HG03025 (cell line): ENCODE measurements at regions not wholly inside any gene's neighbourhood (a gene's known extent, or its start where the extent isn't known, plus 50 kb on each side); places are given as distances from the start of the nearest gene placed in this dataset.

ENCODE experiments used
- ATAC-seq: cut with Tn5 transposase; IDR thresholded peaks from one replicate; pipeline ENCODE4 v1.9.1; 2021; ENCODE audit warnings: mild to moderate bottlenecking, moderate library complexity; ENCODE audit not compliant: unreplicated experiment, low FRiP score

DNA sequence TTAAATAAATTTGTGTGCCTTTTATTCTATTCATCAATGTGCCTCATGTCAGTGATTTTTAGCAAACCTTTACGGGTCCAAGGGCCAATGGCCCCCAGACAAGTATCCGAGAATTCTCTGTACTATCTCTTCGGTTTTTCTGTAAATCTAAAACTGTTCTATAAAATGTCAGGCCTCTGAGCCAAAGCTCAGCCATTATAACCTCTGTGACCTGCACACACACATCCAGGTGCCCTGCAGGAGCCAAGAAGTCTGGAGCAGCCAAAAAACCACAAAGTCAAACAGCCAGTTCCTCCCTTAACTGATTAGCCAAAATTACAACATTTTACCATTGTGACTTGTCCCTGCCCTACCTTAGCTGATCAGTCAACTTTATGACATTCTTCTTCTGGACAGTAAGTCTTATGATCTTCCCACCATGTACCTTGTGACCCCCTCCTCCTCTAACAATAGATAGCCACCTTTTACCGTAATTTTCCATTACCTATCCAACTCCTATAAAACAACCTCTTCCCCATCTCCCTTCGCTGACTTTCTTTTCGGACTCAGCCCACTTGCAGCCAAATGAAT, 363.8 kb downstream of the SEMA3D start:
- no peak for ATAC-seq

DNA sequence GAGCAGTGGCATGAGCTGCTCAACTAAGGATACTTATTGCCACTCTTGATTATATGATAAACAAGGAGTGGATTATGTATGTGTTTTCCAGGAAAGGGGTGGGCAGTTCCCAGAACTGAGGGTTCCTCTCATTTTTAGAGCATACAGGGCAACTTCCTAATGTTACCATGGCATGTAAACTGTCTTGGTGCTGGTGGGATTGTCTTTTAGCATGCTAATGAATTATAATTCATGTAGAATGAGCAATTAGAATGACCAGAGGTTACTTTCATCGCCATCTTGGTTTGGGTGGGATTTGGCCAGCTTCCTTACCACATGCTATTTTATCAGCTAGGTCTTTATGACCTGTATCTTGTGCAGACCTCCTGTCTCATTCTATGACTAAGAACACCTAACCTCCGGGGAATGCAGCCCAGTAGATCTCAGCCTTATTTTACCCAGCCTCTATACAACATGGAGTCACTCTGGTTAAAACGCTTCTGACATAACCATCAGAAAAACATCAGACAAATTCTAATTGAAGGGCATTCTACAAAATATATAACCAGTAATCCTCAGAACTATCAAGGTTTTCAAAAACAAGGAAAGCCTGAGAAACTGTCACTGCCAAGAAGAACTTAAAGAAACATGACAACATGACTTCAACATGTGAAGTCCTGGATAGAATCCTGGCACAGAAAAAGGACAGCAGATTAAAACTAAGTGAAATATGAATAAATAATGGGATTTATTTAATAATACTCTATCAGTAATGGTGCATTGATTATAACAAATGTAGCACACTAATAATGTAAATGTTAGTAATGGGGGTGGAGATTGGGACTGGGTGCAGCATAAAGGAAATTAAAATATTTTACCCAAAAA, 365.0 kb downstream of the SEMA3D start:
- ATAC-seq: no peak

DNA sequence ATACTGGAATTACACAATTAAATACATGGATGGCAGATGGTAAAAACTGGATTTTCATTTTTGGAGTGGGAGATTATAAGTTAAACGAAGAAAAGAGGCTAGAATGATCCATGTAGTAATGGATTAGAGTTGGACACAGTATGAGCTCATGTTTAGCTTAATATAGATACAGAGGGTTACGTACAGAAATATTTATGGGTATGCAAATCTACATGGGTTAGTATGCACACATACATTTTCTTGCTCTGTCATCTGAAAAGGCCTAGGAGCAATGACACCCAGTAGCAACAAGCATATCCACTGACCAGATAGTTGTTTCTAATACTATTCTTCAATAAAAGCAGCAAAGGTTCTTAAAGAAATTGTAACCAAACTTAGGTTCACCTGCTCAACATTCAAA, 366.4 kb downstream of the SEMA3D start:
- ATAC-seq: no peak

DNA sequence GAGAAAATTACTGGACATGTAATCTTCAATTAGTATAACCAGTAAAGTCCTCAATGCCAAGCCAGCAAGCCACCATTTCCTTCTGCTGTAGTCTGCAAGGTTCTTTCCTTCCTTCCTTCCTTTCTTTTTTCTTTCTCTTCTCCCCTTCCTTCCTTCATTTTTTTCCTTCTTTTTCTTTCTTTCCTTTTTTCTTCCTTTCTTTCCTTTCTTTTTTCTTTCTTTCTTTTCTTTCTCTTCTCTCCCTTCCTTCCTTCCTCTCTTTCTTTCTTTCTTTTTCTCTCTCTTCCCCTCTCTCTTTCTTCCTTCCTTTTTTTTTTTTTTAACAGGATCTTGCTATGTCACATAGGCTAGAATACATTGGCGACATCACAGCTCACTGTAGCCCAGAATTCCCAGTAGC, 369.8 kb downstream of the SEMA3D start:
- ATAC-seq: no peak

DNA sequence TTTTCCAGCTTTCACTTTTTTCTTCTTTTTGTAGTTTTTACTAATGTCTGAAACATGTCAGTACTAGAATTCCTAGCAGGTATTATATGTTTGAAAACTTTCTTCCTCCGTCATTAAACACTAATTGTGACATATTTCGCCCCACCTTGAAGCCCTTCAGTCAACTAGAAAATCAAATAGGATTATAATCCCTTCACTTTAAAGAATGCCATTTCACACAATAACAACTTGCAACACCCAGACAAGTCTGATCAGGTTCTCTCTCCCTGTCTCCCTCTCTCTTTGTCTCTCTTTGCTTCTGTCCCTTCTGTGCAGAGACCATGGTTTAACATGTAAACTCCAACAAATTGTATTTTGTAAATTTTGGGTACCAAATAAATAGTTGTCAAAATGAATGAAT, 373.5 kb downstream of the SEMA3D start:
- ATAC-seq: no peak

DNA sequence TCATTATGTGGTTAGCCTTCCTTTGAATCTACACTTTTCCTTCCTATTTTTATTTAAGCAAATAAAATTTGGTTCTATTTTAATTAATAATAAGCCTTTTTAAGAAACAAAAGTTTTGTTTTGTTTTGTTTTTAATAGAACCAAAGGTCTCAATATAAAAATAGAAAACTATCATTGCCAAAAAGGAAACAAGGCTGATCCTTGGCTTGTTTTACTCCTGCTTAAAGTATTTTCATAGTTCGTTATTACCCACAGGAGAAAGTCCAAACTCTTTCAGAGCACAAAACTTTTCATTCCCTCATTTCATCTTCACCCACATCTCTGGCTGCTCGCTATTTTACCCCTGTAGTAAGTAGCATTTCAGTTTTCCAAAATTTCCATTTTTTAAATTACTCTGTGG, 374.8 kb downstream of the SEMA3D start:
- no peak for ATAC-seq

DNA sequence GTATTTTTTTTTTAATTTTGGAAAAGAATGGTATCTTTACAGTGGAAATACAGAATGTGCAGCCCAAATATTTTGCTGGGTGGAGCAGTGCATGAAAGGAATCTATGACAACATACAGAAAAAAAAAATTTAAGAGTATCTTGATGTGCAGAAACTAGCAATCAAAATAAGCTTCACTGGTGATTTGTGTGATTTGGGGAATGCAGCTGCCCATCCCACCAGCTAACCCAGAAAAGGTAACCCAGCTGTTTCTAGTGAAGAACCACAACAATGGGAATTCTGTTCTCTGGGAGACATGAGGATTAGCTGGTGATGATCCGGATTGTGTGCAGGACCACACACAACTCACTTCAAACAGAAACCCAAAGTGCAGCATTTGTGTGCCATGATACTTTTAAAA, 375.5 kb downstream of the SEMA3D start:
- ATAC-seq: no peak

DNA sequence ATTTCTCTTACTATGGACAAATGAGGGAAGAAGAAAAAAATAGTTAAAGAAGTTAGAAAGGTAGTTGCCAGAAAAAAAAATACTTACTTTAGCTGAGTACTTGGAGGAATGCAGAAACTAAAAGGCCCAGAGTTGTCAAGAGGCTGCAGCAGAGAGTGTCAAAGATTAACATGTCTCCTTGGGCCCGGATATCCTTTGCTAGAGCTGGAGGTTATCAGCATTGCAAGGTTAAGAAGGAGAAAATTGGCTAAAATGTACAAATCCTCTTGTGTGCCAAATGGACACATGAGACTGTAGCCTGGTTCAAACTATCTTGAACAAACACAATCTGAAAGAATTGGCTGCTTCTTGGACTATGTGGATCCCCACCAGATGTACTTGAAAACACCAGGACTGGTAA, 377.0 kb downstream of the SEMA3D start:
- ATAC-seq: no peak

DNA sequence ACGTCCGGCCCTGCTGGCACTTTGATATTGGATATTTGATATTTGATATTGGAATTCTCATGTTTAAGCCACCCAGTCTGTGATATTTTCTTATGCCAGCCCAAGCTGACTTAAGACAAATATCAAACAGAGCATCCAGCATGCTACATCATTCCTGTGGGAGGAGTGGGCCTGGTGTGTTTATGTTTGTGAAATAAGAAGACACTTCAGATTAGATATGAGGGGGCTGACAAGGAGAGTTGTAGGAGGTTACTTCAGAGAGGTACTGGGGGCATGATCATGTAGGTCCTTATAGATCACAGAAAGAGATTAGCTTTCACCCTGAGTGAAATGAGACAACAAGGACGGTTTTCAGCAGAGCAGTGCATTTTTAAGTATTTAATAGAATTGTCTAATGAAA, 382.9 kb downstream of the SEMA3D start:
- no peak for ATAC-seq

DNA sequence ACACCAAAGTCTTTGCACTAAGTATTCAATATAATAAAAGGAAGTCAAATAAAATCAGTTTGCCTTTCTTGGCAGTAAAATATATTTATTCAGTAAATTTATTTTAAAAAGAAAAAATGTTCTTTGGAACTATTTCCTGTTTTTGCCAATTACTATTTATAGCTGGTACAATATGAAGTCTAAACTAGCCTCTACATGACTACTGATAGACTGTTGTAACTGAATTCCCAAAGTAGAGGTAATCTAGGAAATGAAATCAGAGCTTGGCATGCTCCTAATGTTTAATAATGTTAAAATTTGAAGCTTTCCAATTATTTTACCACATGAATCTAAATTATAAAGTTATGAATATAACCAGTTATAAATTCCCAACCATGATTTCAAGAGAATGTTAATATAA, 385.5 kb downstream of the SEMA3D start:
- no peak for ATAC-seq

DNA sequence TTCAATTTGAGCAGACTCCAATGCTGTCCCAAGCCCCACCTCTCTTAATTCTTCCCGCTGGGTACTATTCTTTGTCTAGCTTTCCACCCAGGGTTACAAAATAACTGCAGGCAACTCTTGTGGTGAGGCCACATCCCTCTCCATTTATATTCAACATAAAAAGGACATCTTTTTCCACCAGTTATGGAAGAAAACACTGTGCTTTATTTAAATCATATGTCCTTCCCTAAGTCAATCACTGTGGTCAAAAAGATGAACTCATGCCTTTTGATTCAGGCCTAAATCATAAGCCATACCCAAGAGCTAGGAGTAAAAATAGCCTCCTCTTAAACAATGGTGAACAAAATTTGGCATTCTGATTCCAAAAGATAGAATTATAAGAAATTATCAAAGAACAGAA, 386.0 kb downstream of the SEMA3D start:
- no peak for ATAC-seq

DNA sequence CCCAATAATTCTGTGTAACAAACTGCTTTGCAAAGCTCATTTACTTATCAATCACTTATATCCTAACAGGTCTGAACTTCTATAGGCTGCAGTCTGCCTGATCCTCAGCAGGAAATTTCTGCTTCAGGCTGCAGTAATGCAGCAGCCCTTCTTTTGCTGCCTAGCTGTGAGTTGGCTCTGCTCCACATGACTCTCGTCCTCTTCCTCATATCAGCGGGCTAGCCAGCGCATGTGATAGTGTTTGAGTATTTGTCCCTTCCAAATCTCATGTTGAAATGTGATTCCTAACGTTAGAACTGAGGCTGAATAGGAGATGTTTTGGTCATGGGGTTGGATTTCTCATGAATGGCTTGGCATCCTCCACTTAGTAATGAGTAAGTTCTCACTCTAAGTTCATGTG, 387.8 kb downstream of the SEMA3D start:
- ATAC-seq: no peak

DNA sequence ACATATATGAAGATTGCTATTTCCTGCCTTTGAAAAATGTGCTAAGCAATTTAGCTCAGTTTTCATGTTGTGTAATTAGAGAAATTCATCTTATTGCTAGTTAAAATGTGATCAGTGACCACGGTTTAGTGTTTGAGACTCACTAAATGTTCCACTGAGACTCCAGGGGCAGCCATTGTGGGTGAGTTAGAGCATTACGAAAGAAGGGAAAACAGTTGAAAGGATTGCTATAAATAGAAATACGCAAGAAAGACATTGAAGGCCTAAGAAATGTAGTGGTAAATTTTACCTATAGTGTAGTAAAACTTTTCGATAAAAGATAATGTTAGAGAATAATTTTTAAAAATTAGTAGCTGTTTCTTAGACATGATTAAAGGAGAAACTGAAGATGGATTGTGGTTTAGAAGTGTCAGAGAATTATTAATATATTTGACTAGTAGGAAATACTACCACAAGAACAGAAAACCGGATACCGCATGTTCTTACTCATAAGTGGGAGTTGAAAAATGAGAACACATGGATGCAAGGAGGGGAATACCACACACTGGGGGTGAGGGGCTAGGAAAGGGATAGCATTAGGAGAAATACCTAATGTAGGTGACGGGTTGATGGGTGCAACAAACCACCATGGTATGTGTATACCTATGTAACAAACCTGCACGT, 394.5 kb downstream of the SEMA3D start:
- no peak for ATAC-seq

DNA sequence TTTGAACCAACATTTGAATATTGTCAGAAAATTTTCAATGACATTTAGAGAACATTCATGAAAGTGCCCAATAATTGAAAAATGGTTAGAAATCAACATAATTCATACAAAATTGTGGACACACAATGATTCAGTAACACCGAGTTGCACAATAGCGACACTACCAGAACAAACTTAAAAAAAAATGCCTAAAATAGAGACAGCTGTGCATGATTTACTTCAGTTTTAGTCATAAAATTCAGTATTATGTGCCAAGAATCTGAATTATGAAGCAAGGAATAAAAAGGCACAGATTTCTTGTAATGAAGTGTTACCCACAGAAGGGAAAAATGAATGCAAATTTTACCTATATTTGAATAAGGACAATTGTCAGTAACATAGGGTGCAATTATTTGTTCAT, 396.0 kb downstream of the SEMA3D start:
- no peak for ATAC-seq

DNA sequence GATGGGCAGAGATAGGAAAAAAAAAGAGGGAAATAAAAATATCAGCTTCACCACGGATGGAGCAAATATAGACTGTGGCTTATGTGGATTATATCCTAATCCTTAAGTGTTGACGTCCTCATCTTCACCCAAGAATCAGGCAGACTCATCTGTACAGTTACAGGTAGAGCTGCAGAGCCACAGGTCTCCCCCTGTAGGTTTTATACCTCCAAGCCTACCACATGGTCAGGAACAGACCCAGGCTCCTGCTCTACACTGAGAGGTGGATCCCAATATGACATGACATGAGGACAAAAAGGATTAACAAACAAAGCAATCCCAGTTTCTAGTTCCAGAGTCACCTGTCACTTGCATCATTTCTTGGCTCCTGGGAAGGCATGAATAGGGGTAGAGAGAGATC, 400.8 kb downstream of the SEMA3D start:
- no peak for ATAC-seq

DNA sequence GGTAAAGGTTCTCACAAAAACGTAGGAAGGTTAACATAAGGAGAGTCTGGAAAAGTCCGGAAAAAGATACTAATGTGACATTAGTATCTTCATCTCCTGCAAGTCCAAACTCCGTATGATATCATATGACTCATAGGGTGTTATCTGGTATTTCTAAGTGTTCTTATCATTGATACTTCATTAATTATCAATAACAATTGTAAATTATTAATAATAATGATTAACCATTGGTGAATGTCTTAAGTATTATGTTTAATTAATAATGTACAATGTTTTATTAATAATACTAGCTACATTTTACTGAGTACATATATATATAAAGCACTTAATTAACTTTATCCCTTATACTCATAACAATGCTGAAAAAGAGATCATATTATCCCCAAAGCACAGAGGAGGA, 402.4 kb downstream of the SEMA3D start:
- ATAC-seq: no peak

DNA sequence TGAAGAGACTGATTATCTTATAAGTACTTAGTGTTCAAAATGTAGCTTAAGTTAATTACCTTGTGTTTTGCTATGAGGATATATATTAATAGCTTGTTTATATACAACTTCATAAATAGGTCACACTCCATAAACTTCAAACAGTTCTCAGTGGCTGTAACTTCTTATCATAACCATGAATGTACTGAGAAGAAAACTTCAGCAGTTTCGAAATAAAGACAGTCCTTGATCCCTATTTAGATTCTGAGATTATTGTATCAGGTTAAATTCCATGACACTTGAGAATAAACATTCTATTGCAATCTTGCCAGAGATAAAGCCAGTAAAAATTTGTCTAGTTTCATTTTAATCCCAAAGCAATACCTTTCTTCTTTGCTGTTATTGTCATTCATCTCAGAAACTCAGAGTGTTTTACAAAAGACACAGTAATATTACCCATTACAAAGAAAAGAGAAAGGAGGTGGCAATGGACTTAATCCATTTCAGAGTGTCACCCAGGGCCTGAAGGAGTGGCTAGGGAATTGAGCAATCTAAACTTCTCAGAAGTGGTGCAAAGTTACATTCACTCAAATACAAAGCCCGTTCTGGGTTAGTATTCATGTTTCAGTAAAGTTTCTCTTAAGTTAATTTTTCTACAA, 403.6 kb downstream of the SEMA3D start:
- ATAC-seq: no peak

DNA sequence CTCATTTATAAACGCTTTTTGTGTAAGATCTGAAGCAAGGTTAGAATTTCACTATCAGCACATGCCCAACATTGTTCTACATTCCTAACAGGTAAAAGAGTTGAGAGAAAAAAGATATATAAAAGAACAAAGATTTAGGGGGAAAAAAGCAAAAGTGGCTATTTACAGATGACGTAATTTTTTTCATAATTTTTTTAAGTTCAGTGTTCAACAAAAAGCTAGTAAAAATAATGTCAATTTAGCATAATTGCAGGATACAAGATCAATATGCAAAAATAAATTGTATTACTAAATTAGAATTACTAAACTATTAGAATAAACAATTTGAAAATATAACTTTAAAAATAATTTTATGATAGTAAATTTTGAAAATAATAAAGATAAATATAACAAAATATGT, 405.0 kb downstream of the SEMA3D start:
- ATAC-seq: no peak

DNA sequence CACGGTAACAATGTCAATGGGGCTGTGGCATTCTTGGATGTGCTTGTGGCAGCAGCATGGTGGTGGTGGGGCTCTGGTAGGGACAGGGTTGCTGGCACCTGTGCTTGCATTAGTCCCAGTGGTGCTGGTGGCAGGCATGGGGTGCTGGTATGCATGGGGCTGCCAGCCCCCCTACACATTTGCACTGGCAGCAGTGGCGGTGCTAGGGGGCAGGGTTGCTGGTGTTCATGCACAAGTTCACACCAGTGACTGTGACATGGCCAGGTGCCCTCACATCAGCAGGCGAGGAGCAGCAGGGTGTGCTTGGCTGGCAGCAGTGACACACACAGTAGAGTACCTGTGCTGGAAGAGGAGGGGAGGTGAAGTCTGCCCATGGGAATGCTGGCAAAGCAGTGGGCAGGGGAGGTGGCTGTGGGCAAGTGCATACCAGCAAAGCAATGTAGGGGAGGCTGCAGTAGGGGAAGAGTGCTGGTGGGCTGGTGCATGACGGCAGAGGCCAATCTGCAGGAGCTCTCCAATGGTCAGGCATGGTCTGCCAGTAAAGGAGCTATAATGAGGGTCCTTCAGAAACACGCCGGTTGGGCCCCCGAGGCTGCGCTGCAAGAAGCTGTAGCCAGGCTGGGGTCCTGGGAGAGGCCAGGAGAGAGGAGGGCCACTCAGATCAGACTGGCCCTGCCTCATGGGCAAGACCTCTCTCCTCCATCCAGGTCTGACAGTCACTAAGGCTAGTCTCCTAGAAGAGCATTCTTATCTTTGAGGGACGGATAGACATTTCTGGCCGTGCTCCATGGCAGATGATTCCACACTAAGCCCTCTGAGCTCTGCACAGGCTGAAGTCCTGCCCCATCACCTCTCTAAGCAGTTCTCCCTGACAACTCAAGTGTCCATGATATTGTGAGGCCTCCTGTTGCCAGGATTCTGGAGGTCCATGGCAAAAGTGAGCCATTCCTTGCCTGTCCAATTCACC, 406.4 kb downstream of the SEMA3D start:
- ATAC-seq: no peak

DNA sequence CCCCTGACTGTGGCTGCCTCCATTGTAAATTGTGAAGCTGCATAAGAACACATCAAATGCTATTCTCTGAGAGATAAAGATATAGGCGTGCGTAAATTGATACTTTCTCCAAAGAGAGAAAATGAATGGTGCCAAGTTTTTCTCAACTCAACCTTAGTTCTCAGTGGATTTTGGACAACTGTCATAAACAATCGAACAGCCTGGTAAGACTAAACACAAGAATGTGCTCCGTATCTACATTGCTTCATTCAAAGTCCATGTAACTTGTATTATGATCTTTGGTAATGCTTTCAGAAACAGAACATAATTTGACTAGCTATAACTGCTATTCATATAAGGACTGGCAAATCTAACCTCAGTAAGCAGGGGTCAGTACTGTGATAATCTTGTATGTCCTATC, 429.1 kb downstream of the SEMA3D start:
- no peak for ATAC-seq
